ENCODE measurements at regions not wholly inside any gene's neighbourhood (a gene's known extent, or its start where the extent isn't known, plus 50 kb on each side); places are given as distances from the start of the nearest gene placed in this dataset.
"Not testable (repeated sequence)": the region's sequence is repeated elsewhere in the genome, so short reads cannot be mapped to it uniquely, and the experiment has no call there.

DNA sequence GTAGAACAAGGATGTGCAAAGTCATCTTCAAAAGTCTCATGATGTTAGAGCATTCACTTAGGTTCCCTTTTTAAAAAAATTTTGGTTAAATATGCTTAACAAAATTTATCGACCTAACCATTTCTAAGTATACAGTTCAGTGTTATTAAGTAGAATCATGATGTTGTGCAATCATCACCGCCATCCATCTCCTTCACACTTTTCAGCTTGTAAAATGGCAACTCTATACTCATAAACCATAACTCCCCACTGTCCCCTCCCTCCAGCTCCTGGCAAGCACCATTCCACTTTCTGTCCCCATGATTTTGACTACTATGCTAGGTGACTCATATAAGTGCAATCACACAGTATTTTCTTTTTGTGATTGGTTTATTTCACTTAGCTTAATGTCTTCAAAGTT lies 895.0 kb downstream of the TBL1XR1 start:
- no peak for DNase-seq

DNA sequence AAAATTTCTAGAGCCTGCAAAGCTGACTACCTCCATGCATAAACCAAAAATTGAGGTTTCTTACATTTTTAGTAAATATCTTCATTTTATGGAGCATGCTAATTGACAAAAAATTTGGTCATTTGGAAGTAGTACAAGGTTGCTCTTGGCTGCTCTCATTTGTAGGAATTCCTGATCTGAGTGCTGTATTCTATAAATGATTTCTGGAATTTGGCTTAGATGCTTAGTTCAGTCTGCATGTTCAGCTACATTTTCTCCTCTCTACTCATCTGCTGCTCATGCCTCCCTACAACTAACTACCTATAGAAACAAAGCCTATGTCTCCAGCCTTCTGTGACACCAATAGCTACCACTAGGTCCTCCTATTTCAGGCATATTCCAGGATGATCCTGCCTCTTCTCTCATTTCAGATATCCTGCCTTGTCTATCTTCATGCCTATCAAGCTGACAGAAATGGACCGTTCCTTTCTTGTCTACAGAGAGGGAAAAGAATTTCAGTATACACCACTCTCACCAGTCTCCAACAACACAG lies 901.1 kb downstream of the TBL1XR1 start:
- DNase-seq = no peak

DNA sequence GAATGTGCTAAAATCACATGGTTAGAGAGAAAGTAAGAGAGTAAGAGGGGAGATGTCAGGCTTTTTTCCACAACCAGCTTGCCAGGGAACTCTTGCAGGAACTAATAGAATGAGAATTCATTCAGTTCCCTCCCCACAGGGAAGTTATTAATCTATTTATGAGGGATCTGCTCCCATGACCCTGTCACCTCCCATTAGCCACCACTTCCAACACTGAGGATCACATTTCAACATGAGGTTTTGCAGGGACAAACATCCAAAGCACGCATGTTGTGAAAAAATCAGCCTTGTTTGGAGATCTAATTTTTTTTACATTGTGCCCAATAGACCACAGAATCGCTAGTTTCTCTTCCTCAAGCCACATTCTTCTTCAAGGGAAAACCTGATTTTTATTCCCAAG lies 904.0 kb downstream of the TBL1XR1 start:
- no peak for DNase-seq

DNA sequence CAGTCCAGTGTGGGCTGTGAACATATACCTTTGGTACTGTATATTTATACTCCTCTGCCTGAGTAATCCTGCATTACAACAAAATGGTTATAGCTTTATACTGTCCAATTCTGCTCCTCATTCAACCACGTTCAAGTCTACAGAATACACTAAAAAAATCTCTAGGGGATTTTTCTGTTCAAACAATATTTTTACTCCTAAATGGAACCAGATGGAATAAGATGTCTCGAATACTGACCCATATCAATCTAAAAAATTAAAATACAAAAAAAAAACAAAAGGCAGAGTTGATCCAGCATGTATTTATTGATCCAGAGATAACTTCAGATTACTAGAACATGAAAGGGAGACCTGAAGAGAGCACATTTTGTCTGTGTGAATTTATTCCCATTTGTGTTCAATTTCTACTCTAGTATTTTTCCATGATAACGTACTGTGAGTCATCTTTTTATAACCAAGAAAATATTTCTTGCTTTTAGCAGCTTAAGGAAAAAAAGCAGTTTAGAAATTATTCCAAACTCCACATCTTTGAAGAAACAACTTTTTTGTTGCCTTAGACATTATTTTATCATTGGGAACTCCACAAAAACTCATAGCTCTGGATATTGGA lies 910.7 kb downstream of the TBL1XR1 start:
- no peak for DNase-seq

DNA sequence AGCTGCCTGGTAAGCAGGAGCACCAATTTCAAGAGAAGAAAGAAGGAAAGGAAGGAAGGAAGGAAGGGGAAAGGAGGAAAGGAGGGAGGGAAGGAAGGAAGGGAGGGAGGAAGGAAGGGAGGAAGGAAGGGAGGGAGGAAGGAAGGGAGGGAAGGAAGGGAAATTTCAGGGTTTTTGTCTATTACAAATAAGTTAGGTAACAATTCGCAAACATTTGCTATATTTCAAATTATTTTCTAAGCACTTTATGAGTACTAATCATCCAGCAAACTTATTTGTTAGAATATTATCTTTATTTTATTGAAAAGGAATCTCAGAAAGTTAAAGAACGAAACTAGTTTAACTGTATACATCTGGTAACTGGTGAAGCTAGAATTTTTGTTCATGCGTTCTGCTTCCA lies 921.7 kb downstream of the TBL1XR1 start:
- DNase-seq = no peak

DNA sequence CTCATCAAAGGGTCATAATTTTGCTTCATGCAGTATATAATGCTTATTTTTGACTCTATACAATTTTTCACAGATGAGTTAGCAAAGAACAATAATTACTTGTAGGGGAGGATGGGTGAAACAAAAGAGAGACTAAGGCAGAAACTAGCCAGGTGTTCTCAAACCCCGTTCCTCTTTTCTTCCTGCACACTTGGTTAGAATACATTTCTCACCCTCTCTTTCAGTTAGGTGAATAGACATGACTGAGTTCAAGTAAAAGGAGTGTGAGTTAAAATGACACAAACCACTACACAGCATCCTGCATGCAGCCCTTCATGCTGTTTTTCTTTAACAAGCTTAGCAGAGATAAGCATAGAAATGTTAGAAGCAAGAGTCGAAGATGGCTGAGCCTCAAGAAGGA lies 922.2 kb downstream of the TBL1XR1 start:
- no peak for DNase-seq

DNA sequence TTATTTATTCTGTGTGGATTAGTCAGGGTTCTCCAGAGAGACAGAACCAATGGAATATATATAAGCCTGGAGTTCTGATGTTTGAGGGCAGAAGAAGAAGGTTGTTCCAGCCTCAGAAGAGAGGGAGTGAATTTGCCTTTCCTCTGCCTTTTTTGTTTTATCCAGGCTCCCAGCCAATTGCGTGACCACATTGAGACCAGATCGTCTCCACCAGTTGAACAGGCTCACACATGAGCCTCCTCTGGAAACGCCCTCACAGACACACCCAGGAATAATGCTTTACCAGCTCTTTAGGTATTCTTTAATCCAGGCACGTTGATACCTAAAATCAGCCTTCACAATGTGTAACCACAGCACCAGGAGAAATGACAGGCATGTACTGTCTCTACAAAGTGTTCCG lies 923.1 kb downstream of the TBL1XR1 start:
- no peak for DNase-seq

DNA sequence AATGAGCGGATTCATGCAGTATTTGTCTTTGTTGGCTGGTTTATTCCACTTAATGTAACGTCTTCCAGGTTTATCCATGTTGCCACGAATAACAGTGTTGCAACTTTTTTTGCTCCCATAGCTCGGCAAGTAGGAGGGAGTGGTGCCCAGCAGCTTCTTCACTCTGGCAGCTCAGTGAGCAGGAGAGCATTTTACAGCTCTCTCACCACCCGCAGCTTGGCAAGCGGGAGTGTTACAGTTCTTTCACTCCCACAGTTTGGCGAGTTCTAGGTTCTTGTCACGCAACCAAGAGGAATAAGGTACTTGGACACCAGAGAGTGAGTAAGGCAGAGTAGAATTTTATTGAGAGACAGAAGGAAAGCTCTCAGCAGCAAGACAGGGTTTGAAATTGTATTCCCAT lies 935.2 kb downstream of the TBL1XR1 start:
- DNase-seq = no peak

DNA sequence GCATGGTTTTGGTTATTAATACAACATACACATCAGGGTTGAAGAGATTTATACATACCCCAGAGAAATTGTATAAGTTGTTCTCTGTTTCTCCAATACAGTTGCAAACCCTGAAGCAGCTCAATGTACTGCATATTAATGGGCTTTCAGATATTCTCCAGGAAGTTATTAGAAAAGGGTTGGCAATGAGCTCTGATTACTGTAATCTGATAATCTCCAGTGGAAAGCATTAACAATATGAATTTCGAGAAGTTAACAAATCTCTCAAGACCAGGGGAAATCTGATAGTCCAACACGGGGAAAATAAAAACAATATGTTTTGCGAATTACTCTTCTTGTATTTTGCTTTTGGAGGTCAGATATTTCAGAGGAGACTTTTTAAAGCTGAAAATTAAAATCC lies 950.1 kb downstream of the TBL1XR1 start:
- no peak for DNase-seq

DNA sequence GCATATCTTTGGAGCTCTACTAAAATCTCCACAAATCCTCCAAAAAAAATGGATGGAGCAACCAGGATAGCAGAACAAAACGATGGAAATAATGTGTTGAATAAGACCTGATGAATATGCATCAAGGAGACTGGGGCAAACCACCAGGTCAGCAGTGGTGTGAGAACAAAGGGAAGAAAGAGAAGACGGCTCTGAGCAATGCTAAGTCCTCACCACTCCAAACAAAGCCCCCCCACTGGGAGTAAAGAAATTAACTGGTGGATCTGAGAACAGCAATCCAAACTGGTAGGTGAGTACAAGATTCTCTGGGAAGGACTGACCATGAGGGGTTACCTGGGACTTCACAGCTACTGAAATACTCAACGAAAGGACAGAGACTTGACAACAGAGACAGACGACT lies 977.3 kb downstream of the TBL1XR1 start:
- no peak for DNase-seq

DNA sequence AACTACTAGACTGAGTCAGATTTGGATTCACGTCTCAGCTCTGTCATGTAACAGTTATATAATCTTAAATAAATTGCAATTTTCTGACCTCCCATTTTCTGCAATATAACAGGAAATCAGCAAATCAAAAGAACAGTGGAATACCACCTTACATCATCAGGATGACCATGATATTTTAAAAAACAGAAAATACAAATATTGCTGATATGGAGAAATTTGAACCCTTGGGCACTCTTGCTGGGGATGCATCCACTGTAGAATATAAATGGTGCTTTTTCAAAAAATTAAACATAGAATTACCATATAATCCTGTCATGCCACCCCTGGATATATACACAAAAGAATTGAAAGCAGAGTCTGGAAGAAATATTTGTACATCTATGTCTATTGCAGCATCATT lies 982.5 kb downstream of the TBL1XR1 start:
- DNase-seq = no peak

DNA sequence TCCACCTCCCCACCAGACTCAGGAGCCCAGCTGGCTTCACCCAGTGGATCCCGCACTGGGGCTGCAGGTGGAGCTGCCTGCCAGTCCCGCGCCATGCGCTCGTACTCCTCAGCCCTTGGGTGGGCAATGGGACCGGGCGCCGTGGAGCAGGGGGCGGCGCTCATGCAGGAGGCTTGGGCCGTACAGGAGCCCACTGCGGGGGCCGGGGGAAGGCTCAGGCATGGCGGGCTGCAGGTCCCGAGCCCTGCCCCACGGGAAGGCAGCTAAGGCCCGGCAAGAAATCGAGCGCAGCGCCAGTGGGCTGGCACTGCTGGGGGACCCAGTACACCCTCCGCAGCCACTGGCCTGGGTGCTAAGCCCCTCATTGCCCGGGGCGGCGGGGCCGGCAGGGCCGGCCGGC lies 984.0 kb downstream of the TBL1XR1 start:
- DNase-seq = not testable (repeated sequence)

DNA sequence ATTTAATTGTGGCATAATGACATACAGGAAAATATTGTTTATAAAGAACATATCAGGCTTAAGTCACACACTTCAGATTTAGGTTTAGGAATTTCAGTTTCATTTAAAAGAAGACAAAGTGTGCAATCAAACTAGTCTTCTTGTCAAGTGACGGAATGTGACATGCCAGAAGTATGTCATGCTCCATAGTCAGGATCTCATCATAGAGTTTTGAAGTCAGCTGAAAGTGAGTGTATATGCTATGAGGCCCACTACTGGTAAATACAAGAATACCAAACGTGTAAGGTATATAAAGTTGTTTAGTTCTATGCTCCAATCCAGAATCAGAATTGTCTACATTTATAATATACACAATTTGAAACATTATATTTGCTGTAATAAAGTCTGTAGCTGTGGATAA lies 988.4 kb downstream of the TBL1XR1 start:
- no peak for DNase-seq

DNA sequence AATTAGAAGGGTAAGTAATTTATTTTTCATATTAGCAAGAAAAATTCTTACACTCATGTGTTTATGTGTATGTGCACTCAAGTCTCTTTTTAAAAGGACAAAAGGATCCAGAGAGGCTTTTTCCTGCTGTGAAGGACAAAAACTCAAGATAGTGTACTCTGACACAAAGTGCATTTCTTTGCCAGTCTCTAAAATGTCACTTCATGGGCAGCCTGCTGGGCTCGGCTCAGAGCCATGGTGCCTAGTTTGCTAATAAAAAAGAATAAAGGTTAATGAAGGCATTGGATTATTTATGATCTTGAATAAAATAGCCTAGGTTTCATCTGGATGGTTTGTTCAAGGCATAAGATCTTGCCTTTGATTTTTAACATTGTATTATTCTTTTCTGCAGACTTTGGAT lies 989.0 kb downstream of the TBL1XR1 start:
- DNase-seq = no peak

DNA sequence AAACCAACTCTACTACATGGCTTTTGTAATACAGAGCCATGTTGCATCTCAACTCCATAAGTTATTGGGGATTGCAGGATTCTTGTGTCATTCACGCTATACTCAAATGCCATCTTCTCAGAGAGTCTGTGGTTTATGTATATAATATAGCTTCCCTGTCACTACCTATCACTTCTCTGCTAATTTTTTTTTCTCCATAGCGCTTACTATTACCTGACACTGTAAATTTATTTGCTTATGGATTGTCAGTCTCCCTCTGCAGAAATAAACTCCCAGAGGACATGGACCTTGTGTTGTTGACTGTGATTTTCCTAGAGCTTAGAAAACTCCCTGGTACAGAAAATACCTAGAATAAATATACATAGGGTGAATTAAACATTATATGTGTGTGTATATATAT lies 990.5 kb downstream of the TBL1XR1 start:
- no peak for DNase-seq

DNA sequence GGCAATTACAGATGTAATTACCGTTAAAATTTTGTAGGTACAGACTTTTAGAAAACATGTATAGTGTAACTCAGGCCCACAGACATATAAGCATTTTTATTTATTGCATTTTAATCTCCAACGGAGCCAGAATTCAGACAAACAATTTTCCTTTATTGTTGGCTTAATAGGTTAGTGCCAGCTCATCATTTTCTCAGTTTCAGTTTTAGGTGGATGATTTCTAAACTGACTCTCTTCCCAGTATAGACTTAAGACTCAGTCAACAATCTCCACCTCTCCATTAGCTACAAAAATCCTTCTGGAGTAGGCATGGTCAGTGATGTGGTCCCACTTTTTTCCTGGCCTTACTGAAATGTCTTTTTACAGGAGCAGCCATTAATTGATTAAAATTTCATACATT lies 994.6 kb downstream of the TBL1XR1 start:
- DNase-seq = no peak

DNA sequence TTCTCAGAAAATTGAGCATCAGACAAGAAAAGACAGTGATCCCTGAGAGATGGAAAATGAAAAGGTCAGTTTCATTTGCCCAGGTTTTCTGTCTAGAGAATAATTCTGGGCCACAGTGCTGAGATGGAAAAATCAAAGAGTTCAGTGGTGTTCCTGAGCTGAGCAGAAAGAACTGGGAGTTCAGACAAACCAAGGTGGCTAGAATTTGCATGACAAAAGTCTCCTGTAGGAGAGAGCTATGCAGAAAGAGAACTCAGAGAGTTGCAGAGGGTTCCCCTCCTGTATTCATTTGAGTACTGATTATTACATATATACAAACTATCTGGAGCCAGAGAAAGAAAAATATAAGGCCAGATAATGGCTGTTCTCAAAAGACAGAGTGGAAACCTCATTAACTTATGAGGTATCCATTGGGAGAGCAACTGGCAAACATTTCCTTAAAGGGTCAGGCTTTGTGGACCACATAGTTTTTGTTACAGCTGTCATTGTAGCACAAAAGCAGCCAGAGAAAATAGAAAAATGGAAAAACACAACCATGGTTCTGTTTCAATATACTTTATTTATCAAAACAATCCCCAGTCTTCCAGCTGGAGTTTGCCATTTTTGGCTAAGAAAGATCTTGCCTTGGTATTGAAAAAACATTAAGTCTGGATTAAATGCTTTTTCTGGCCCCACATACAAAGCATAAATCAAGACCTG lies 1004.1 kb downstream of the TBL1XR1 start:
- DNase-seq = no peak

DNA sequence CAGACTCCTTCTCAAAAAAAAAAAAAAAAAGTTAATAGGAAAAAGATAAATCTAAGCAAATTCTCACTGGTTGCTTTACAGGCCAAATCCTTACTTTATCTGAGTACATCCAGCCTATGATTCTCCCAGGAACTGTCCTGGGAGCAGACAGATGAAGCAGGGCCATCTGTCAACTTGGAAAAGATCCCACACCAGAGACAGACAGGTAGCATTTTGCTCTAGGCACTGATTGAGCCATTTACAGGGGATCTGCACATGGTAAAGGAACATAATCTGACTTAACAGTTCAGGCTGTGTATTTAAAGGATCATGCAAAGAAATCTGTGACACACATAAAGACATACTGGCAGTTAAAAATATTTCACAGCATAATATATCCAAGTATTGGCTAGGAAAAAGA lies 1006.5 kb downstream of the TBL1XR1 start:
- DNase-seq = no peak

DNA sequence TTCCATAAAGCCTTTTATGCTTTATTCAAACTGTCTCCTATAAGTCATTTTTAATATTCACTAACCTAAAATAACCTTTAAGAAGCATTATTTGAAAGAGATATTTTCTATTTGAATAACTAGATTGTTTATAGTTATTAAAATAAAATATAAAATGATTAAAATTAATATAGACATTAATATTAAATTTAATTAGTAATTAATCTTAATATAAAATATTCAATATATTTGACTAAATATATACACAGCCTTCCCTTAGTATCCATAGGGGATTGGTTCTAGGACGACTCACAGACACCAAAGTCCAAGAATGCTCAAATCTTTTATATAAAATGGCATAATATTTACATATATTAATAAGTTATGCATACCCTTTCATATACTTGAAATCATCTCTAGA lies 1014.1 kb downstream of the TBL1XR1 start:
- no peak for DNase-seq

DNA sequence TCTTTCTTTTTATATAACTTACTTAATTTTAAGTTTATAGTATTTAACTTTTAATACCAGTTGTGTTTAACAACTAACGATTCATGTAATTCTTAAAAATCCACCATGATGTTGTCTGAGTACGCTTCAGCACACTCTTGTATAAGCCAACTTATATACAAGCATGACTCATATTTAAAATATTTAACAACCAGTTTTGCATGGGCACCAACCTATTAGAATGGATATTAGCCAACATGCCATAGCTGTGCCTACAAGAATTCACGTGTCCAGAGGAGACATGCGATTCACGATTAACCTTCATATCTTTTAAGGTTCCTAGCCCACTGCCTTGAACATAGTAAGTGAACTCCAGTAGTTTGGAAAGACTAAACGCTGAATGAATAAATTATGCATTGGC lies 1023.2 kb downstream of the TBL1XR1 start:
- DNase-seq = no peak

DNA sequence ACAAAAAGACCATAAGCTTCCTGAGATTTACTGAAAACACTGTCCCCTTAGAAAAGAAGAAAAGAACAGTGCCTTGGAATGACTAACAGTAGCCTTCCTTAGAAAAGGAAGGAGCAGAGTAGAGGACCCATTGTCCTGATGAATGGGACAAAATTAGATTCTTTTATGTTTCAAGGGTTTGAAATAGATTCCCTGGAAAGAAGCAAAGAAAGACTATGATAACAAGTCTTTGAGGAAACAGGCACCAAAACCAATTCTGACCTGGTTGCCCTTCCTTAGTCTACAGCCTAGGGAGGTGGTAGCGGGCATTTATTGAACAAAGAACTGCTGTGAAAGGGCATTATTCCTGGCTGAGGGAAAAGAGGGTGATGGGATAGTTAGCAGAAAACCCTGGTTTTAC lies 1024.8 kb downstream of the TBL1XR1 start:
- DNase-seq = no peak

DNA sequence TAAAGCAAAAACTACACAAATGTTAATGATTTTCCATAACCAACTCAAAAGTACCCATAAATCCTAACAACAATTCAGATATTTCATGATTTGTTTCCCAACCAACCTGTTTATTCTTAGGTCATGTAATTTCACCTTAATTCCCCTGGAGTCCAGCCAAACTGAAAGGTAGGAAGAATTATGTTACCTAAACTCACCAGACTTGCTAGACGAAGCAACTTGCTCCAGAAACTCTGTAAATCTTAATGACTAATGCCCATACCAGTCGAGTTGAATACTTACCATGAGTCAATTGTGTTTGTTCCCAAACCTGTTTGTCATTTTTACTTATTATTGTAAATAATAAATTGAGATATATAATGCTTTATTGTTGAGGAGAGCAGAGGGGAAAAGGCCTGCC lies 1030.0 kb downstream of the TBL1XR1 start:
- DNase-seq = no peak

DNA sequence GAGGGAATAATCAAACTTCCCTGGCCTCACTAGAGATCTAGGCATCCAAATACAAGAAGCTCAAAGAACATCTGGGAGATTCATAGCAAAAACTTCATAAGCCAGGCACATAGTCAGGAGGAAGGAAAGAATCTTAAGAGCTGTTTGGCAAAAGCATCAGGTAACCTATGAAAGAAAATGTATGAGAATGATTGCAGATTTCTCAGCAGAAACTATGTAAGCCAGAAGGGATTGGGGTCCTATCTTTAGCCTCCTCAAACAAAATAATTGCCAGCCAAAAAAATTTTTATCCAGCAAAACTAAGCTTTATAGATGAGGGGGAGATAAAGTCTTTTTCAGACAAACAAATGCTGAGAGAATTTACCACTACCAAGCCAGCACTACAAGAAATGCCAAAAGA lies 1036.3 kb downstream of the TBL1XR1 start:
- no peak for DNase-seq

DNA sequence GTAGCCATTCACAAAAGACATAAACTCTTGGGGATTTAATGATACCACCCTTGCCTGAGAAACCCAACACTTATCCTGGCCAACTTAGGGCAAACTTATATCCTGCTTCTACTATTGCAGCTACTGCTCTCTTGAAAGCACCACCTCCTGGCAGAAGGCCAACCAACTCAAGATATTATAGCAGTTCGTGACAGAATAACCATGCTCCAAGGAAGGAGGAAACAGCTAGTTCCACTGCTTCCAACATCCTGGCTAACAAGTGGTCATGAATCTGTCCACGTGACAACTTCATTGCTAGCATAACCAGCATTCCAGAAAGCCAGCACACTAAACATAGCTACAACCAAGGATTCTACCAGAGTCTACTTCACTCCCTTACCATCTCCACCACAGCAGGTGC lies 1037.5 kb downstream of the TBL1XR1 start:
- DNase-seq = no peak

DNA sequence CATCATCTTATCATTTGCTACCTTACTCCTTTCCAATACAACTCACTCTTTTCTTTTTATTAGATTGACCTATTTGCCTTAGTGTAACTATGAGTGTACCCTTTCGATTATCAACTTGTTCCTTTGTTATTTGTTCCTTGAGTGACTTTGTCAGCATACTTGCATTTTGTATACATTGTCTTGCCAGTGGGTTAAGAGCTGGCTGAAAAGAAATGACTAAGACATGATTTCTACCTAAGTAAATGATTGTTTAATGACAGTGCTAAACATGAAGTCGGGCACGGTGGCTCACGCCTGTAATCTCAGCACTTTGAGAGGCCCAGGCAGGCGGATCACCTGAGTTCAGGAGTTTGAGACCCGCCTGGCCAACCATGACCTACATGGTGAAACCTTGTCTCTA lies 1042.3 kb downstream of the TBL1XR1 start:
- DNase-seq = no peak
